GM12878 (cell line): ENCODE measurements at regions not wholly inside any gene's neighbourhood (a gene's known extent, or its start where the extent isn't known, plus 50 kb on each side); places are given as distances from the start of the nearest gene placed in this dataset.

Experiments
- BCL11A ChIP-seq: IDR thresholded peaks from 2 replicates; pipeline ENCODE4 v1.6.1; 2011; ENCODE audit warnings: low read depth, low read length
- CBFB ChIP-seq: IDR thresholded peaks from 2 replicates; pipeline ENCODE4 v1.6.1; 2016; ENCODE audit warnings: antibody characterized with exemption, low read depth
- EGR1 ChIP-seq, 2 experiments: IDR thresholded peaks; 1 replicate in 1 of 2; 2 replicates in 1 of 2; pipeline ENCODE4 v1.6.1; 2011 to 2012; ENCODE audit warnings: low read depth in 2 of 2, low read length in 2 of 2, borderline replicate concordance in 1 of 2, mild to moderate bottlenecking in 1 of 2, moderate library complexity in 1 of 2
- ESRRA ChIP-seq: IDR thresholded peaks from 2 replicates; pipeline ENCODE4 v1.6.1; 2012; ENCODE audit warnings: mild to moderate bottlenecking, low read length, improper control_type of control experiment
- HSF1 ChIP-seq: fragments of 150-350 bp; IDR thresholded peaks from 2 replicates; pipeline ENCODE4 v1.6.1; 2014; ENCODE audit warnings: mild to moderate bottlenecking, low read depth, low read length
- NFYB ChIP-seq: IDR thresholded peaks from 2 replicates; pipeline ENCODE4 v1.6.1; 2011; ENCODE audit warnings: low read depth, mild to moderate bottlenecking, low read length, improper control_type of control experiment, moderate library complexity; ENCODE audit not compliant: insufficient read depth
- RELB ChIP-seq: fragments of 450-650 bp; IDR thresholded peaks from 2 replicates; pipeline ENCODE4 v1.6.1; 2017; ENCODE audit warnings: low read depth, mild to moderate bottlenecking, moderate library complexity
- SIX5 ChIP-seq: IDR thresholded peaks from 2 replicates; pipeline ENCODE4 v1.6.1; 2011; ENCODE audit warnings: mild to moderate bottlenecking, low read depth, low read length, moderate library complexity; ENCODE audit not compliant: severe bottlenecking
- SREBF2 ChIP-seq: IDR thresholded peaks from 2 replicates; pipeline ENCODE4 v1.6.1; 2012; ENCODE audit warnings: mild to moderate bottlenecking, low read length
- ZBTB4 ChIP-seq: fragments of 450-650 bp; formaldehyde crosslinking; IDR thresholded peaks from 2 replicates; pipeline ENCODE4 v1.4.0; 2022; ENCODE audit warnings: mild to moderate bottlenecking, moderate library complexity
- TF ChIP-seq, protein P1 (sequence below): fragments of 450-650 bp; IDR thresholded peaks from 2 replicates; pipeline ENCODE4 v1.6.1; 2017; ENCODE audit warnings: antibody characterized with exemption, mild to moderate bottlenecking, moderate library complexity

DNA sequence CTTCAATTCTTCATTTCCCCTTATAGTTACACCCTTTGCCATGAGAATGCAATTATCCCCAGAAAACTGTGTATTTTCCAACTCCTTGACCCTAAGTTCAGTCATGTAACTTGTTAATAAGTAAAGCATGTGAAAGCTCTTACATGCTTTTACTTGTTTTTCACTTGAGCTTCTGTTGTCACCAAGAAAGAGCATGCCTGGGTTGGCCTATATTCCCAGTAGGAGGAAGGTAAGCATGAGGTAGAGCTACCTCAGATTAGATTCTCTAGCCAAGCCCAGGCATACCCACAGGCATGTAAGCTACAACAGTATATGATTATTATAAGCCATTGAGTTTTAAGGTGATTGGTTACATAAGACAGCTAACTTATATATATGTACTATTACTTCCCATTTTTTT, 101.7 kb upstream of the SMLR1 start (continued):
- TF ChIP-seq, protein P1, sequence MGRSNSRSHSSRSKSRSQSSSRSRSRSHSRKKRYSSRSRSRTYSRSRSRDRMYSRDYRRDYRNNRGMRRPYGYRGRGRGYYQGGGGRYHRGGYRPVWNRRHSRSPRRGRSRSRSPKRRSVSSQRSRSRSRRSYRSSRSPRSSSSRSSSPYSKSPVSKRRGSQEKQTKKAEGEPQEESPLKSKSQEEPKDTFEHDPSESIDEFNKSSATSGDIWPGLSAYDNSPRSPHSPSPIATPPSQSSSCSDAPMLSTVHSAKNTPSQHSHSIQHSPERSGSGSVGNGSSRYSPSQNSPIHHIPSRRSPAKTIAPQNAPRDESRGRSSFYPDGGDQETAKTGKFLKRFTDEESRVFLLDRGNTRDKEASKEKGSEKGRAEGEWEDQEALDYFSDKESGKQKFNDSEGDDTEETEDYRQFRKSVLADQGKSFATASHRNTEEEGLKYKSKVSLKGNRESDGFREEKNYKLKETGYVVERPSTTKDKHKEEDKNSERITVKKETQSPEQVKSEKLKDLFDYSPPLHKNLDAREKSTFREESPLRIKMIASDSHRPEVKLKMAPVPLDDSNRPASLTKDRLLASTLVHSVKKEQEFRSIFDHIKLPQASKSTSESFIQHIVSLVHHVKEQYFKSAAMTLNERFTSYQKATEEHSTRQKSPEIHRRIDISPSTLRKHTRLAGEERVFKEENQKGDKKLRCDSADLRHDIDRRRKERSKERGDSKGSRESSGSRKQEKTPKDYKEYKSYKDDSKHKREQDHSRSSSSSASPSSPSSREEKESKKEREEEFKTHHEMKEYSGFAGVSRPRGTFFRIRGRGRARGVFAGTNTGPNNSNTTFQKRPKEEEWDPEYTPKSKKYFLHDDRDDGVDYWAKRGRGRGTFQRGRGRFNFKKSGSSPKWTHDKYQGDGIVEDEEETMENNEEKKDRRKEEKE, result no peak
- TF ChIP-seq NFYB (no peak), RELB (no peak), EGR1 (IDR thresholded peaks at IDR 0.05; ENCODE audit: borderline replicate concordance in 1 of 2, low read depth in 2 of 2, low read length in 2 of 2) (no peak), ESRRA (no peak), ZBTB4 (no peak), SIX5 (no peak), HSF1 (no peak), BCL11A (no peak), CBFB (no peak), SREBF2 (no peak)
- TF ChIP-seq, all 136 proteins: peak for 0
